ENCODE measurements at regions not wholly inside any gene's neighbourhood (a gene's known extent, or its start where the extent isn't known, plus 50 kb on each side); places are given as distances from the start of the nearest gene placed in this dataset.

DNA sequence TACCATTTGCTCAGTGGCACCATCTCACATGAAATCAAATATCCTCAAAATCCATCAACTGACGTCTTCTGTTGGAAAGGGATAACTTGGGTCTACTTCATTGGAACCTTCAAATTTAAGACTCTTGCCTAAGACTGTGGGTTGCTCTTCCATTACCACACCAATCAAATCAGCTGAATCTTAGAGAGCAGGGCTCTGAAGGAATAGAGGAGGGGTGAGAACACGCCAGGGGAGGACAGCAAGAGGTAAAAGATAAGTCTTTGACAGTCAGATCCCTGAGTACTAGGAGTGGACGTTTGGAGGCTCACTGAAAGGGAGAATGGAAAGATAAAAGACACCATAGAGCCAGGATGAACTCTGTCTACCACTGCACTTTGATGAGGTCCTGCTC lies 107.5 kb downstream of the CCDC71L start:
- no peak for TF ChIP-seq CTCF (conservative IDR thresholded peaks at IDR 0.05; ENCODE audit: low read depth, low read length)
- no peak for TF ChIP-seq EZH2 (IDR thresholded peaks at IDR 0.05; ENCODE audit: borderline replicate concordance, low read depth, low read length, poor library complexity, severe bottlenecking)

All from A673 (cell line).